B cell (primary cell): ENCODE measurements at regions not wholly inside any gene's neighbourhood (a gene's known extent, or its start where the extent isn't known, plus 50 kb on each side); places are given as distances from the start of the nearest gene placed in this dataset.

Source experiments
- ATAC-seq: fragments of 200-7000 bp; cut with Tn5 transposase; one replicate; pipeline ENCODE4 v1.10.0; 2021; ENCODE audit warnings: low read depth, mild to moderate bottlenecking, moderate number of reproducible peaks, moderate library complexity
- CTCF ChIA-PET: fragments of 350-600 bp; sonication (Branson Sonifier 250); formaldehyde crosslinking; loops from one replicate; lab custom pipeline; 2021; ENCODE audit warnings: antibody characterized with exemption, inconsistent platforms; lab: Charles Lee
- POLR2A ChIA-PET: fragments of 350-600 bp; sonication (Branson Sonifier 250); formaldehyde crosslinking; loops from one replicate; lab custom pipeline; 2021; ENCODE audit warnings: antibody characterized with exemption; lab: Charles Lee
- DNase-seq: peaks from one replicate; pipeline ENCODE4 v3.0.0; 2013
- H2AFZ ChIP-seq: 2 replicates; pipeline ENCODE4 v1.6.1; 2012; ENCODE audit warnings: mild to moderate bottlenecking, low read depth, low read length; ENCODE audit not compliant: insufficient read depth, poor library complexity, severe bottlenecking
- H3K27ac ChIP-seq, 2 donors: 1 replicate in 1 of 2; 2 replicates in 1 of 2; pipeline ENCODE4 v1.5.1; 2012 to 2013; ENCODE audit warnings: low read length in 2 of 2, mild to moderate bottlenecking in 2 of 2, moderate library complexity in 1 of 2
- H3K27me3 ChIP-seq, 4 experiments: fragments of 200-600 bp in 1 of 4; sonication (generic) in 1 of 4; replicated peaks in 1 of 4; 1 replicate in 2 of 4; 2 replicates in 2 of 4; pipeline versions ENCODE4 v1.6.1 to v1.7.0; 2013 to 2016; ENCODE audit warnings: low read length in 3 of 4, mild to moderate bottlenecking in 2 of 4, mixed read lengths in 1 of 4, moderate library complexity in 1 of 4; ENCODE audit not compliant: insufficient read depth in 4 of 4, control insufficient read depth in 3 of 4; ENCODE audit errors: control extremely low read depth in 1 of 4
- H3K36me3 ChIP-seq, 2 experiments: replicated peaks in 1 of 2; 1 replicate in 1 of 2; 2 replicates in 1 of 2; pipeline versions ENCODE4 v1.6.1 to v1.7.1; 2013; ENCODE audit warnings: low read length in 1 of 2; ENCODE audit not compliant: insufficient read depth in 2 of 2, control insufficient read depth in 1 of 2; ENCODE audit errors: control extremely low read depth in 1 of 2, extremely low read depth in 1 of 2
- H3K4me1 ChIP-seq, 2 donors: fragments of 200-600 bp in 1 of 2; sonication (generic) in 1 of 2; 1 replicate in 1 of 2; 2 replicates in 1 of 2; pipeline versions ENCODE4 v1.5.1 to v1.6.1; 2013 to 2017; ENCODE audit warnings: low read length in 2 of 2; ENCODE audit not compliant: control insufficient read depth in 2 of 2, insufficient read depth in 2 of 2
- H3K4me2 ChIP-seq: replicated peaks from 2 replicates; pipeline ENCODE3; 2012; ENCODE audit warnings: mild to moderate bottlenecking, low read depth, low read length; ENCODE audit not compliant: poor library complexity, severe bottlenecking
- H3K4me3 ChIP-seq, 5 experiments: fragments of 200-600 bp in 1 of 5; sonication (generic) in 1 of 5; 1 replicate in 3 of 5; 2 replicates in 2 of 5; pipeline versions ENCODE4 v1.5.1 to v1.7.0; 2011 to 2016; ENCODE audit warnings: low read length in 4 of 5, mild to moderate bottlenecking in 4 of 5, low read depth in 2 of 5, control low read depth in 1 of 5, moderate library complexity in 1 of 5; ENCODE audit not compliant: insufficient read depth in 1 of 5; ENCODE audit errors: control extremely low read depth in 1 of 5, extremely low read depth in 1 of 5
- H3K79me2 ChIP-seq: fragments of 200-600 bp; sonication (generic); one replicate; pipeline ENCODE4 v1.6.0; 2016; ENCODE audit warnings: low read length; ENCODE audit not compliant: control insufficient read depth, insufficient read depth
- H3K9ac ChIP-seq: fragments of 200-600 bp; sonication (generic); 2 replicates; pipeline ENCODE4 v1.6.1; 2017; ENCODE audit warnings: mild to moderate bottlenecking, low read length, moderate library complexity
- H3K9me3 ChIP-seq, 3 donors: one replicate each; pipeline versions ENCODE4 v1.6.1 to v1.7.1; 2013; ENCODE audit warnings: low read length in 2 of 3; ENCODE audit not compliant: control insufficient read depth in 2 of 3, insufficient read depth in 1 of 3; ENCODE audit errors: control extremely low read depth in 1 of 3
- H4K20me1 ChIP-seq: 2 replicates; pipeline ENCODE4 v1.6.0; 2012; ENCODE audit warnings: mild to moderate bottlenecking, low read length; ENCODE audit not compliant: insufficient read depth, control insufficient read depth, poor library complexity, severe bottlenecking
- H3K27ac Mint-ChIP-seq: one replicate; pipeline ENCODE4 v1.8.0; 2021; ENCODE audit warnings: mixed read lengths
- H3K27me3 Mint-ChIP-seq: one replicate; pipeline ENCODE4 v1.8.0; 2021; ENCODE audit warnings: mixed read lengths
- H3K4me1 Mint-ChIP-seq: one replicate; pipeline ENCODE4 v1.8.0; 2021; ENCODE audit warnings: mixed read lengths
- H3K4me3 Mint-ChIP-seq: one replicate; pipeline ENCODE4 v1.8.0; 2021; ENCODE audit warnings: mixed read lengths
- H3K9me3 Mint-ChIP-seq: one replicate; pipeline ENCODE4 v1.8.0; 2022; ENCODE audit warnings: mixed read lengths; ENCODE audit not compliant: insufficient read depth
- EZH2 ChIP-seq: IDR thresholded peaks from 2 replicates; pipeline ENCODE4 v1.6.1; 2012; ENCODE audit warnings: borderline replicate concordance, low read depth, mild to moderate bottlenecking, moderate library complexity, low read length; ENCODE audit not compliant: insufficient read depth, poor library complexity, severe bottlenecking
- WGBS: methylation state at CpG from one replicate; pipeline ENCODE4 v1.1.5; 2013; ENCODE audit warnings: missing lambda C conversion rate; ENCODE audit not compliant: insufficient coverage; 5-methylcytosine and 5-hydroxymethylcytosine counted together
- intact Hi-C: fragments of 100-400 bp; cut with micrococcal nuclease; formaldehyde crosslinking; loops from one replicate; pipeline ENCODE4 v1.10.0; 2022
- TF ChIP-seq, protein P1 (sequence below): fragments of 200-600 bp; IDR thresholded peaks from one replicate; pipeline ENCODE4 v1.8.0; 2022; ENCODE audit warnings: antibody characterized with exemption, mild to moderate bottlenecking

DNA sequence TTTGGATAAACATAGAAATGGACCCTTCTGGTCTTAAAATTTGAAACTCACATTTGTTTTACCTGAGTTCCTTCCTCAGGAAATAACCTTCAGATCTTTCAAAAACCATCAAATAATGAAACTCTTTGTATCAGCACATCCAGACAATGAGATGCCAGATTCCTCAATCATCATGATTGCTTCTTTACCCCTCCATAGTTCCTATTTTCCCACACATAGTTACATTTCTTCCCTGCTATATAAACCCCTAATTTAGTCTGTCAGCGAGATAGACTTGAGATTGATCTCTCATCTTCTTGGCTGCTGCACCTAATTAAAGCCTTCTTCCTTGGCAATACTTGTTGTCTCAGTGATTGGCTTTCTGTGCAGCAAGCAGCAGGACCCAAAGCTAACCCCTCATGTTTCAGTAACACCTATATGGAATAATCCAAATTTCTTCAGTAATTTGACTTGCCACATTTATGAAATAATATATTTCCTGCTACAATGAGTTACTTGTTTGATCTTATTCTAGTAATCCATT lies 83.9 kb upstream of the BANK1 start:
- no peak overlapping the region for H3K27ac Mint-ChIP-seq
- POLR2A ChIA-PET: no interaction called here
- Histone ChIP-seq H3K4me3 (no peak overlapping the region), H3K4me2 (no peak overlapping the region), H3K27me3 (no peaks in the 10 kb centered on the region), H3K4me1 (no peaks in the 10 kb centered on the region), H3K9ac (no peak overlapping the region), H2AFZ (no peak overlapping the region), H3K79me2 (no peaks in the 10 kb centered on the region), H4K20me1 (no peaks in the 10 kb centered on the region), H3K9me3 (peaks cover 0 to 10% (median 5%) of the 10 kb centered on the region in 3 donors), H3K27ac (no peak overlapping the region), H3K36me3 (no peaks in the 10 kb centered on the region)
- no peak overlapping the region for H3K4me3 Mint-ChIP-seq
- peaks cover 3% of the 10 kb centered on the region for H3K4me1 Mint-ChIP-seq
- intact Hi-C loops: no loop called here
- DNase-seq (no peak), ATAC-seq (no peak)
- 100% methylated on average over 1 of the region's 1 CpG for WGBS
- TF ChIP-seq, protein P1, sequence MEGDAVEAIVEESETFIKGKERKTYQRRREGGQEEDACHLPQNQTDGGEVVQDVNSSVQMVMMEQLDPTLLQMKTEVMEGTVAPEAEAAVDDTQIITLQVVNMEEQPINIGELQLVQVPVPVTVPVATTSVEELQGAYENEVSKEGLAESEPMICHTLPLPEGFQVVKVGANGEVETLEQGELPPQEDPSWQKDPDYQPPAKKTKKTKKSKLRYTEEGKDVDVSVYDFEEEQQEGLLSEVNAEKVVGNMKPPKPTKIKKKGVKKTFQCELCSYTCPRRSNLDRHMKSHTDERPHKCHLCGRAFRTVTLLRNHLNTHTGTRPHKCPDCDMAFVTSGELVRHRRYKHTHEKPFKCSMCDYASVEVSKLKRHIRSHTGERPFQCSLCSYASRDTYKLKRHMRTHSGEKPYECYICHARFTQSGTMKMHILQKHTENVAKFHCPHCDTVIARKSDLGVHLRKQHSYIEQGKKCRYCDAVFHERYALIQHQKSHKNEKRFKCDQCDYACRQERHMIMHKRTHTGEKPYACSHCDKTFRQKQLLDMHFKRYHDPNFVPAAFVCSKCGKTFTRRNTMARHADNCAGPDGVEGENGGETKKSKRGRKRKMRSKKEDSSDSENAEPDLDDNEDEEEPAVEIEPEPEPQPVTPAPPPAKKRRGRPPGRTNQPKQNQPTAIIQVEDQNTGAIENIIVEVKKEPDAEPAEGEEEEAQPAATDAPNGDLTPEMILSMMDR: no peak
- no peak for TF ChIP-seq EZH2
- peaks cover 4% of the 10 kb centered on the region for H3K9me3 Mint-ChIP-seq
- CTCF ChIA-PET: no interaction called here
- H3K27me3 Mint-ChIP-seq: no peaks in the 10 kb centered on the region

- Histone ChIP-seq H3K9me3 (peaks cover 0 to 4% (median 3%) of the 10 kb centered on the region in 3 donors), H3K4me3 (no peak overlapping the region), H3K9ac (no peak overlapping the region), H3K79me2 (no peaks in the 10 kb centered on the region), H3K27ac (no peak overlapping the region), H3K36me3 (no peaks in the 10 kb centered on the region), H2AFZ (no peak overlapping the region), H3K27me3 (no peaks in the 10 kb centered on the region), H3K4me1 (peaks cover 18 to 25% of the 10 kb centered on the region in 2 donors), H4K20me1 (no peaks in the 10 kb centered on the region), H3K4me2 (no peak overlapping the region)
- H3K4me1 Mint-ChIP-seq: peaks cover 36% of the 10 kb centered on the region
- H3K9me3 Mint-ChIP-seq: peaks cover 3% of the 10 kb centered on the region
- H3K27me3 Mint-ChIP-seq: no peaks in the 10 kb centered on the region
- ChIA-PET CTCF (no interaction called here), POLR2A (no interaction called here)
- intact Hi-C loops: no loop called here
- 100% methylated on average over 1 of the region's 1 CpG for WGBS
- DNase-seq: no peak
- no peak overlapping the region for H3K27ac Mint-ChIP-seq
- no peak for TF ChIP-seq EZH2
- TF ChIP-seq, protein P1: no peak
- ATAC-seq: no peak
- H3K4me3 Mint-ChIP-seq: no peak overlapping the region
These were observed 89.0 kb upstream of the BANK1 start for GRCh38 chr4:101701551-101701950.
